ENCODE measurements at regions not wholly inside any gene's neighbourhood (a gene's known extent, or its start where the extent isn't known, plus 50 kb on each side); places are given as distances from the start of the nearest gene placed in this dataset.

DNA sequence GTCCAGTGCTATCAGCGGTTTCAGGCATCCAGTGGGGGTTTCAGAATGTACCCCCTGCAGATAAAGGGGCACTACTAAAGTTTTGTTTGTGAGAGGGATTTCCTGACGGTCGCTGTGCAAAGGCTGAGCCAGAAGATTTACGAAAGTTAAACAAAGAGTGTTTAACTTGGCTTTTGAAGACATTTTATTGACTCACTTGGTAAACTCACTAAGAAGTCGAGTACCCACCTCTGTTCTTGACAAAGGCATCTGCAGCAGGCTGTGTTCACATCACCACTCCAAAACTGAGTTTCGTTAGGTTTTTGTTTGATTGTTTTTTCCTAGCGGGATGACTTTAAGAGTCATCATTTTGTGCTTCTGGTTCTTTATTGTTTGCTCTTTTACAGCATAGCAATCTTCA, 143.9 kb upstream of the TBL1X start:
- DNase-seq: no peak
- no peak overlapping the region for H2AK5ac ChIP-seq (ENCODE audit: low read length)
- no peaks in the 10 kb centered on the region for H3K27me3 ChIP-seq (ENCODE audit: insufficient read depth, low read length, poor library complexity)
- no peak overlapping the region for H3K56ac ChIP-seq (ENCODE audit: low read length)
- no peak overlapping the region for H3K27ac ChIP-seq (ENCODE audit: low read depth, low read length)
- H3K4ac ChIP-seq (ENCODE audit: low read depth, low read length): no peak overlapping the region
- WGBS (ENCODE audit: extremely low coverage, insufficient coverage, low lambda C conversion rate): no CpG with 5 or more reads among the region's 7 CpGs
- no peak overlapping the region for H3K9ac ChIP-seq (ENCODE audit: low read length)
- H3K4me3 ChIP-seq (ENCODE audit: low read length): no peak overlapping the region
- H3K36me3 ChIP-seq (ENCODE audit: control insufficient read depth, insufficient read depth, low read length): no peaks in the 10 kb centered on the region
- H3K18ac ChIP-seq (ENCODE audit: low read length): no peak overlapping the region
- no peaks in the 10 kb centered on the region for H3K79me2 ChIP-seq (ENCODE audit: control insufficient read depth, insufficient read depth, low read length)
- H4K8ac ChIP-seq (ENCODE audit: low read depth, low read length): no peak overlapping the region
- H2BK5ac ChIP-seq (ENCODE audit: low read length): no peak overlapping the region
- no peak overlapping the region for H3K23ac ChIP-seq (ENCODE audit: low read length)
- H2BK120ac ChIP-seq (ENCODE audit: low read depth, low read length): no peak overlapping the region
- H4K5ac ChIP-seq (ENCODE audit: low read length): no peak overlapping the region
- H2BK15ac ChIP-seq (replicated peaks; ENCODE audit: low read depth): no peak overlapping the region
- H3K79me1 ChIP-seq (ENCODE audit: low read length): no peaks in the 10 kb centered on the region
- no peaks in the 10 kb centered on the region for H3K4me1 ChIP-seq (ENCODE audit: control insufficient read depth, low read depth, low read length)
- no peak overlapping the region for H3K4me2 ChIP-seq (ENCODE audit: low read length)

DNA sequence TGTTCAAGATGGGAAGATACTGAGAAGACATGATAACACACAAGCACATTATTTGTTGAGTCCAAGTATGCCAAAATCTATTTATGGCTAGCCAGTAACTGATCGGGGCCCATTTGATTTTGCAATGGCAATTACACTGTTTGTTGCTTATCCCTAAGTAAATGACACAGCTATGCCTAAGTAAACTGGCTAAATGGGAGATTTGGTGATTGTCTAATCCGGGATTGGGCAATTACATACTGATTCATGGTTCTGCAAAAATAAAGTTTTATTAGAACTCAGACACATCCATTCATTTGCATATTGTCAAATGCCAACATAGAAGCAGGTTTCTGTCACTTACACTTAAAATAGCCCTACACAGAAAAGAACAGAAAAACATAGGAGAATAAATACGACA, 140.2 kb upstream of the TBL1X start:
- H3K23ac ChIP-seq (ENCODE audit: low read length): no peak overlapping the region
- no CpG with 5 or more reads among the region's 3 CpGs for WGBS (ENCODE audit: extremely low coverage, insufficient coverage, low lambda C conversion rate)
- H4K5ac ChIP-seq (ENCODE audit: low read length): no peak overlapping the region
- no peak overlapping the region for H3K4me2 ChIP-seq (ENCODE audit: low read length)
- no peak overlapping the region for H3K27ac ChIP-seq (ENCODE audit: low read depth, low read length)
- H3K27me3 ChIP-seq (ENCODE audit: insufficient read depth, low read length, poor library complexity): no peaks in the 10 kb centered on the region
- H3K36me3 ChIP-seq (ENCODE audit: control insufficient read depth, insufficient read depth, low read length): no peaks in the 10 kb centered on the region
- H3K4me1 ChIP-seq (ENCODE audit: control insufficient read depth, low read depth, low read length): no peaks in the 10 kb centered on the region
- H2BK120ac ChIP-seq (ENCODE audit: low read depth, low read length): no peak overlapping the region
- H4K8ac ChIP-seq (ENCODE audit: low read depth, low read length): no peak overlapping the region
- H3K18ac ChIP-seq (ENCODE audit: low read length): no peak overlapping the region
- no peak overlapping the region for H3K56ac ChIP-seq (ENCODE audit: low read length)
- DNase-seq: no peak
- H2BK15ac ChIP-seq (replicated peaks; ENCODE audit: low read depth): no peak overlapping the region
- H2BK5ac ChIP-seq (ENCODE audit: low read length): no peak overlapping the region
- H3K4me3 ChIP-seq (ENCODE audit: low read length): no peak overlapping the region
- no peak overlapping the region for H2AK5ac ChIP-seq (ENCODE audit: low read length)
- no peak overlapping the region for H3K9ac ChIP-seq (ENCODE audit: low read length)
- H3K79me1 ChIP-seq (ENCODE audit: low read length): no peaks in the 10 kb centered on the region
- H3K4ac ChIP-seq (ENCODE audit: low read depth, low read length): no peak overlapping the region
- no peaks in the 10 kb centered on the region for H3K79me2 ChIP-seq (ENCODE audit: control insufficient read depth, insufficient read depth, low read length)

DNA sequence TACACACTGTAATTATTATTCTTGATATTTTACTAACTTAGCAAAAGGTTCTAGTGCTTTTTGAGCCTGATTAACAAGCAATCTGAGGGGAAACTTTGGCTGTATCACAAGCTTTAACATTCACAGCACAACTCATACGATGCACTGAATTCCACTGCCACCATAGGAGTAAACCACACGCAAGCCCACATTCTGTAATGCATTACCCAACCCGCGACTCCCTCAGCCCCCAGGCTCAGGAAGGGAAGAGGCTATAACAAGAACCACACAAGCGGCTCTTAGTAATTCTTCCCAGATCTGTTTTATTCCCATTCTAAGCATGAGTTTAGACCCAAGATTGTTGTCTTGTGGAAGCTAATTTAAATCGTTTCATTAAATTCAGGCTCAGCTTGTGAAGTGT, 138.5 kb upstream of the TBL1X start:
- Histone ChIP-seq H3K27ac (ENCODE audit: low read depth, low read length) (no peak overlapping the region), H3K4me2 (ENCODE audit: low read length) (no peak overlapping the region), H3K23ac (ENCODE audit: low read length) (no peak overlapping the region), H2BK120ac (ENCODE audit: low read depth, low read length) (no peak overlapping the region), H3K56ac (ENCODE audit: low read length) (no peak overlapping the region), H3K79me2 (ENCODE audit: control insufficient read depth, insufficient read depth, low read length) (no peaks in the 10 kb centered on the region), H3K4me1 (ENCODE audit: control insufficient read depth, low read depth, low read length) (no peaks in the 10 kb centered on the region), H3K18ac (ENCODE audit: low read length) (no peak overlapping the region), H2BK5ac (ENCODE audit: low read length) (no peak overlapping the region), H3K79me1 (ENCODE audit: low read length) (no peaks in the 10 kb centered on the region), H3K9ac (ENCODE audit: low read length) (no peak overlapping the region), H2AK5ac (ENCODE audit: low read length) (no peak overlapping the region), H3K27me3 (ENCODE audit: insufficient read depth, low read length, poor library complexity) (no peaks in the 10 kb centered on the region), H3K4ac (ENCODE audit: low read depth, low read length) (no peak overlapping the region), H3K36me3 (ENCODE audit: control insufficient read depth, insufficient read depth, low read length) (no peaks in the 10 kb centered on the region), H4K8ac (ENCODE audit: low read depth, low read length) (no peak overlapping the region), H3K4me3 (ENCODE audit: low read length) (no peak overlapping the region), H2BK15ac (replicated peaks; ENCODE audit: low read depth) (no peak overlapping the region), H4K5ac (ENCODE audit: low read length) (no peak overlapping the region)
- DNase-seq: no peak
- WGBS (ENCODE audit: extremely low coverage, insufficient coverage, low lambda C conversion rate): no CpG with 5 or more reads among the region's 6 CpGs

DNA sequence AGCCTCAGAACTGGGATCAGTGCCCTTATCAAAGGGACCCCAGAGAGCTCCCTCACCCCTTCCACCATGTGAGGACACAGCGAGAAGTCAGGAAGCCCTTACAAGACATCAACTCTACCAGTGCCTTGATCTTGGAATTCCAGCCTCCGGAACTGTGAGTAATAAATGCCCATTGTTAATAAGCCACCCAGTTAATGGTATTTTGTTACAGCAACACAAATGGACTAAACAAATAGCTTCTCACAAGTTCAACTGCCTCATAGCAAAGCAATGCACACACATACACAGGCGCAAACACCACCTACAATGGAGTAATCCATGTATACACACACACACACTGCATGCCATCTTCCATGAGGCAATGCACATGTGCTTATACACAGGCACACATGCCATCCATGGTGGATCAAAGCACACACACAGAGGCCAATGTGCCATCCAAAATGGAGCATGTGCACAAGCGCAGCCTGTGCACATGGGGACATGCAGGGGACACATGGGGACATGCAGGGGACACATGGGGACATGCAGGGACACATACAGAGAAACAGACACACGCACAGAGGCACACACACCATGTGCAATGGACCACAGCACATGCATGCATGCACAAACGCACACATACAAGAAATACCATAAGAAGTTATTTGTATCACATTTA, 137.6 kb upstream of the TBL1X start:
- Histone ChIP-seq H3K36me3 (ENCODE audit: control insufficient read depth, insufficient read depth, low read length) (no peaks in the 10 kb centered on the region), H3K4me1 (ENCODE audit: control insufficient read depth, low read depth, low read length) (no peaks in the 10 kb centered on the region), H3K18ac (ENCODE audit: low read length) (no peak overlapping the region), H3K27me3 (ENCODE audit: insufficient read depth, low read length, poor library complexity) (no peaks in the 10 kb centered on the region), H2AK5ac (ENCODE audit: low read length) (no peak overlapping the region), H2BK120ac (ENCODE audit: low read depth, low read length) (no peak overlapping the region), H3K56ac (ENCODE audit: low read length) (no peak overlapping the region), H3K9ac (ENCODE audit: low read length) (no peak overlapping the region), H3K4me3 (ENCODE audit: low read length) (no peak overlapping the region), H3K79me2 (ENCODE audit: control insufficient read depth, insufficient read depth, low read length) (no peaks in the 10 kb centered on the region), H3K4me2 (ENCODE audit: low read length) (no peak overlapping the region), H4K8ac (ENCODE audit: low read depth, low read length) (no peak overlapping the region), H3K23ac (ENCODE audit: low read length) (no peak overlapping the region), H2BK5ac (ENCODE audit: low read length) (no peak overlapping the region), H4K5ac (ENCODE audit: low read length) (no peak overlapping the region), H2BK15ac (replicated peaks; ENCODE audit: low read depth) (no peak overlapping the region), H3K27ac (ENCODE audit: low read depth, low read length) (no peak overlapping the region), H3K79me1 (ENCODE audit: low read length) (no peaks in the 10 kb centered on the region), H3K4ac (ENCODE audit: low read depth, low read length) (no peak overlapping the region)
- no CpG with 5 or more reads among the region's 6 CpGs for WGBS (ENCODE audit: extremely low coverage, insufficient coverage, low lambda C conversion rate)
- no peak for DNase-seq

DNA sequence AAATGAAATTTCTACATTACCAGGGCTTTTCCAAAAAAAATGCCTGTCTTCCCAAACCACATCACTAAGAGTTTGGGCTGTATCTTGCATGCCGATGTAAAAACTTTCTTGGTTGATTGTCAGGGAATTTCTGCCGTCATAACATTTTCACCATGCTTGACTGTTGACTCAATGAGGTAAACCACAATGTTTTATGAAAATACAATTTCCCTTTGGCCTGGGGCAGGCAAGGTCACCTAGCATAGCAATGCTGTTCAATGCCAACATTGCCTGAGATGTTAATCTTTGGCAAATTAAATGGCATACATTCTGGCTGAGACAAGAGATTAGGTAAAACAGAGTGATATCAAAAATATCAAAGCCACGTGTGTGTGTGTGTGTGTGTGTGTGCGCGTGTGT, 137.1 kb upstream of the TBL1X start:
- H3K79me2 ChIP-seq (ENCODE audit: control insufficient read depth, insufficient read depth, low read length): no peaks in the 10 kb centered on the region
- no peaks in the 10 kb centered on the region for H3K27me3 ChIP-seq (ENCODE audit: insufficient read depth, low read length, poor library complexity)
- no peak overlapping the region for H2BK120ac ChIP-seq (ENCODE audit: low read depth, low read length)
- no peak overlapping the region for H4K5ac ChIP-seq (ENCODE audit: low read length)
- H3K4me3 ChIP-seq (ENCODE audit: low read length): no peak overlapping the region
- H3K4me2 ChIP-seq (ENCODE audit: low read length): no peak overlapping the region
- no peak overlapping the region for H2AK5ac ChIP-seq (ENCODE audit: low read length)
- H2BK15ac ChIP-seq (replicated peaks; ENCODE audit: low read depth): no peak overlapping the region
- no peak overlapping the region for H3K18ac ChIP-seq (ENCODE audit: low read length)
- no peaks in the 10 kb centered on the region for H3K79me1 ChIP-seq (ENCODE audit: low read length)
- no peak overlapping the region for H3K4ac ChIP-seq (ENCODE audit: low read depth, low read length)
- no CpG with 5 or more reads among the region's 5 CpGs for WGBS (ENCODE audit: extremely low coverage, insufficient coverage, low lambda C conversion rate)
- DNase-seq: no peak
- H4K8ac ChIP-seq (ENCODE audit: low read depth, low read length): no peak overlapping the region
- no peaks in the 10 kb centered on the region for H3K36me3 ChIP-seq (ENCODE audit: control insufficient read depth, insufficient read depth, low read length)
- no peak overlapping the region for H2BK5ac ChIP-seq (ENCODE audit: low read length)
- H3K23ac ChIP-seq (ENCODE audit: low read length): no peak overlapping the region
- H3K9ac ChIP-seq (ENCODE audit: low read length): no peak overlapping the region
- no peak overlapping the region for H3K27ac ChIP-seq (ENCODE audit: low read depth, low read length)
- H3K4me1 ChIP-seq (ENCODE audit: control insufficient read depth, low read depth, low read length): no peaks in the 10 kb centered on the region
- no peak overlapping the region for H3K56ac ChIP-seq (ENCODE audit: low read length)

DNA sequence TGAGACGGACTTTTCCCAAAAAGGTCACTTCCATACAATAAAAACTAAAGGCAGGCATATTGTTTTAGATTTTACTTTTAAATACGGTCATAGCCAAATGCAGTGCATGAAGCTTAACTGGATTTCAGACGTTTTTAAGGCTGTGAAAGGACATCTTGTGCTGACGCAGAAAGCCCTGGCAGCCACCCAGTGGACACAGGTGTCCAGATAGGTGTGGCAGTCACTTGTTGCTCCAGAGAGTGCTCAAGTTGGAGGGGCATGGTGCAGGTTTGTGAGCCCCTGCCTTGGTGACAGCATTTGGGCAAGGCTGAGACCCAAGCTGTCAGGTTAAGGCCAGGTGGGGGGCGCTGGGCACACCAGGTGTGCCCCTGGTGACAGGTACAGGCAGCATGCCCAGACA, 135.8 kb upstream of the TBL1X start:
- no peak overlapping the region for H3K18ac ChIP-seq (ENCODE audit: low read length)
- no peak overlapping the region for H2BK120ac ChIP-seq (ENCODE audit: low read depth, low read length)
- H3K4me3 ChIP-seq (ENCODE audit: low read length): no peak overlapping the region
- no peaks in the 10 kb centered on the region for H3K36me3 ChIP-seq (ENCODE audit: control insufficient read depth, insufficient read depth, low read length)
- H4K5ac ChIP-seq (ENCODE audit: low read length): no peak overlapping the region
- no peak overlapping the region for H3K9ac ChIP-seq (ENCODE audit: low read length)
- H3K56ac ChIP-seq (ENCODE audit: low read length): no peak overlapping the region
- H3K4ac ChIP-seq (ENCODE audit: low read depth, low read length): no peak overlapping the region
- DNase-seq: no peak
- H3K79me2 ChIP-seq (ENCODE audit: control insufficient read depth, insufficient read depth, low read length): no peaks in the 10 kb centered on the region
- H3K27ac ChIP-seq (ENCODE audit: low read depth, low read length): no peak overlapping the region
- no peak overlapping the region for H2BK5ac ChIP-seq (ENCODE audit: low read length)
- no peak overlapping the region for H3K23ac ChIP-seq (ENCODE audit: low read length)
- no peak overlapping the region for H2BK15ac ChIP-seq (replicated peaks; ENCODE audit: low read depth)
- H3K79me1 ChIP-seq (ENCODE audit: low read length): no peaks in the 10 kb centered on the region
- WGBS (ENCODE audit: extremely low coverage, insufficient coverage, low lambda C conversion rate): no CpG with 5 or more reads among the region's 5 CpGs
- no peak overlapping the region for H2AK5ac ChIP-seq (ENCODE audit: low read length)
- H3K27me3 ChIP-seq (ENCODE audit: insufficient read depth, low read length, poor library complexity): no peaks in the 10 kb centered on the region
- no peak overlapping the region for H4K8ac ChIP-seq (ENCODE audit: low read depth, low read length)
- no peaks in the 10 kb centered on the region for H3K4me1 ChIP-seq (ENCODE audit: control insufficient read depth, low read depth, low read length)
- no peak overlapping the region for H3K4me2 ChIP-seq (ENCODE audit: low read length)

Data from mesendoderm (in vitro differentiated cells).